Rectal smooth muscle tissue (tissue), 1 donor: ENCODE measurements at regions not wholly inside any gene's neighbourhood (a gene's known extent, or its start where the extent isn't known, plus 50 kb on each side); places are given as distances from the start of the nearest gene placed in this dataset.

ENCODE experiments used
- H3K27ac ChIP-seq: one replicate; pipeline ENCODE4 v1.7.0; 2013; ENCODE audit warnings: low read depth, low read length, inconsistent platforms
- H3K27me3 ChIP-seq: one replicate; pipeline ENCODE4 v1.7.0; 2013; ENCODE audit warnings: low read length; ENCODE audit not compliant: control insufficient read depth, insufficient read depth
- H3K36me3 ChIP-seq: one replicate; pipeline ENCODE4 v1.7.0; 2013; ENCODE audit warnings: low read length; ENCODE audit not compliant: control insufficient read depth, insufficient read depth
- H3K4me1 ChIP-seq: one replicate; pipeline ENCODE4 v1.7.0; 2013; ENCODE audit warnings: low read length; ENCODE audit not compliant: control insufficient read depth, insufficient read depth
- H3K4me3 ChIP-seq: one replicate; pipeline ENCODE4 v1.7.0; 2013; ENCODE audit warnings: low read length
- H3K9ac ChIP-seq: one replicate; pipeline ENCODE4 v1.7.0; 2013; ENCODE audit warnings: low read length

DNA sequence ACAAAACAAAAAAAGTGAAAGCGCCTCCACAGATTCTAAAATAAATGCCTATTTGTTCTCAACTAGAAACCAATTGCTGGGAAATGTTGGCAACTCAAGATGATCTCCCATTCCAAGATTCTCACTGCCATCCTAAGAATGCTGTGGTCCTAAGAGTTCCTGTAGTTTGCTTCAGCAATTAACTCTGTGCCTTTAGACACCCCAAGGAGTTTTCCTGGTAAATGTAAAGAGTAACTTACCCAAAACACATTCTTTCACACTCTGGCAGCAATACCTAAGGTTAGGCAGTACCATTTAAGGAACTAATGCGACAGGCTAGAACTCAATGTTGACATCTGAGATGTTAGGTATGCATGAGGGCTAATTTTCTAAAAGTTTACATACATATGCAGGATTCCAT, 58.8 kb upstream of the TANK start:
- no peak overlapping the region for H3K27ac ChIP-seq
- no peaks in the 10 kb centered on the region for H3K4me1 ChIP-seq
- no peaks in the 10 kb centered on the region for H3K27me3 ChIP-seq
- H3K4me3 ChIP-seq: no peak overlapping the region
- no peak overlapping the region for H3K9ac ChIP-seq
- H3K36me3 ChIP-seq: no peaks in the 10 kb centered on the region

DNA sequence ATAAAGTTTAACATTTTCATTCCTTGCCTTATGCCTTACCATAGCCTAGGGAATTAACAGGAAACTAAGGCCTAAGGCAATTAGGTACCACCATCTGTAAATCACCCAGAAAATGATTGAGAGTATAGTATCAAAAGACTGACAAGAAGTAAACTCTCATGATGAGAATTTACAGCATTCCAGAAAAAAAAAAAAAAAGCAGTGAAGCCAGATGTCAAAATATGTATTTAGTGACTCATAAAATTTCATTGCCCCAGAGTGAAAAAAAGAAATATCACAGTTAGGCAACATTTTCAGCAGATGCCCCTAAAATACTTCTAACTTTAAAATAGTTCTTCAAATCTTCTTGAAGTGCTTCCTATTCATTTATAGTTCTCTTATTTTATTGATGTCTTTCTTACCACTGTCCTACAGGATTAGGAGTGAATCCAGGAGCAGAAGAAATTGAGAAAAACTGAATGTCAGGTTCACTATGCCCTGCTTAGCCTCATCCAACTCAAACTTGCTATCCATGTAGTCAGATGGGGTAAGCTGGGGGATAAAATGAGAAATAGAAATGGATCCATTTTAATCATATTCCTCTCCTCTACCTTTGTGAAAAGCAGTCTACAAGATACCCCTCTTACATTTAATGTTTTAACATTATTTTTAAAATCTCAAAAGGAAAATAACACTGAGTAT, 57.3 kb upstream of the TANK start:
- H3K27me3 ChIP-seq: no peaks in the 10 kb centered on the region
- H3K27ac ChIP-seq: no peak overlapping the region
- no peaks in the 10 kb centered on the region for H3K36me3 ChIP-seq
- no peaks in the 10 kb centered on the region for H3K4me1 ChIP-seq
- H3K9ac ChIP-seq: no peak overlapping the region
- H3K4me3 ChIP-seq: no peak overlapping the region

DNA sequence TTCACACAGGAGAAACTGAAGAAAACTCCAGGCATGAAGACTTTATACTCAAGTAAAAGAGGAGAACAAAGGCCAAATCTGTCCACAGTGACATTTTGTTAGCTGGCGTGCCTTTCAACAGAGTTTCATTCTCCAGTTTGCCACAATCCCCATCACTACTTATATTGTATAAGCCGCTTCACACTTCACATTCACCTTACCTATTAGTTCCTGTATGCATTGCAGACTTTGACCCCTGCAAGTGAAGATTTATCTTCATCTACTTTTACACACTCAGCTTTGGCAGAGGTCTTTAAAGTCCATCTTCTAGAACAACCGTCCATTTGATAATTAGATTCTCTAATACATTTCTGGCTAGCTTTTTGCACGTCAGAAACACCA, 56.8 kb upstream of the TANK start:
- Histone ChIP-seq H3K9ac (no peak overlapping the region), H3K27ac (no peak overlapping the region), H3K27me3 (no peaks in the 10 kb centered on the region), H3K36me3 (no peaks in the 10 kb centered on the region), H3K4me3 (no peak overlapping the region), H3K4me1 (no peaks in the 10 kb centered on the region)

DNA sequence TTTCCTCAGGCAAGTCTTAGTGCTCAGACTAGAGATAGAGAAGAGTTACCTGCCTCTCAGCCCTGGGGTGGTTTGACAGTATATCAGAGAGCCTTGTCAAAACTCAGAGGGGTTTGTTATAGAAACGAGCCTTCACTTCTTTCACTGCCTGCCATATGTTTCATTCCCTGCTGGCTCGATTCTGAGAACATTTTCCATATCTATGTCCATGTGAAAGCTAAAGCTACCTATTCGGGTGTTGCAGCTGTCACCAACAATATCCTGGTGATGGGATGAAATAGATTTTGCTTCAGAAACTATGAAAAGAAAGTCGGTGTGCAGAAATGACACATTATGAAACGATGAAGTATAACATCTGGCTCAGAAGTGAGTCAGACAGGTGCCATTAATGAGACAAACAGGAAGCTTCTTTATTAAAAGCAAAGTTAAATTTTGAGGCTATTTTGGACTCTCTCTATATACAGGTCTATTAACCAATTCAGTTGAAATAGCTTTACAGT, 56.1 kb upstream of the TANK start:
- no peak overlapping the region for H3K27ac ChIP-seq
- H3K9ac ChIP-seq: no peak overlapping the region
- H3K4me1 ChIP-seq: no peaks in the 10 kb centered on the region
- no peaks in the 10 kb centered on the region for H3K36me3 ChIP-seq
- no peaks in the 10 kb centered on the region for H3K27me3 ChIP-seq
- no peak overlapping the region for H3K4me3 ChIP-seq

GRCh38 chr2:161107265-161107664, 53.0 kb upstream of the TANK start:
- H3K4me3 ChIP-seq: no peak overlapping the region
- H3K4me1 ChIP-seq: no peaks in the 10 kb centered on the region
- H3K36me3 ChIP-seq: no peaks in the 10 kb centered on the region
- no peak overlapping the region for H3K27ac ChIP-seq
- H3K27me3 ChIP-seq: no peaks in the 10 kb centered on the region
- no peak overlapping the region for H3K9ac ChIP-seq
